Type B pancreatic cell (in vitro differentiated cells): ENCODE measurements at regions not wholly inside any gene's neighbourhood (a gene's known extent, or its start where the extent isn't known, plus 50 kb on each side); places are given as distances from the start of the nearest gene placed in this dataset.

ENCODE experiments used
- DNase-seq: peaks from one replicate; pipeline ENCODE4 v3.0.0; 2021; ENCODE audit warnings: mixed read lengths; ENCODE audit not compliant: unreplicated experiment; ENCODE audit errors: extremely low spot score
- H3K27ac Mint-ChIP-seq: 2 replicates; pipeline ENCODE4 v1.8.0; 2021; ENCODE audit warnings: mild to moderate bottlenecking, mixed read lengths
- H3K27me3 Mint-ChIP-seq: 2 replicates; pipeline ENCODE4 v1.8.0; 2021; ENCODE audit warnings: mixed read lengths
- H3K36me3 Mint-ChIP-seq: 2 replicates; pipeline ENCODE4 v1.8.0; 2021; ENCODE audit warnings: mixed read lengths
- H3K4me1 Mint-ChIP-seq: one replicate; pipeline ENCODE4 v1.8.0; 2021; ENCODE audit warnings: mixed read lengths; ENCODE audit not compliant: unreplicated experiment
- H3K4me3 Mint-ChIP-seq: 2 replicates; pipeline ENCODE4 v1.8.0; 2021; ENCODE audit warnings: mild to moderate bottlenecking, mixed read lengths
- H3K9me3 Mint-ChIP-seq: 2 replicates; pipeline ENCODE4 v1.8.0; 2021; ENCODE audit warnings: mixed read lengths
- TF ChIP-seq, protein P1 (sequence below): fragments of 200-600 bp; sonication (generic); conservative IDR thresholded peaks from 2 replicates; pipeline ENCODE4 v1.5.0; 2021; ENCODE audit warnings: antibody characterized with exemption, mild to moderate bottlenecking

DNA sequence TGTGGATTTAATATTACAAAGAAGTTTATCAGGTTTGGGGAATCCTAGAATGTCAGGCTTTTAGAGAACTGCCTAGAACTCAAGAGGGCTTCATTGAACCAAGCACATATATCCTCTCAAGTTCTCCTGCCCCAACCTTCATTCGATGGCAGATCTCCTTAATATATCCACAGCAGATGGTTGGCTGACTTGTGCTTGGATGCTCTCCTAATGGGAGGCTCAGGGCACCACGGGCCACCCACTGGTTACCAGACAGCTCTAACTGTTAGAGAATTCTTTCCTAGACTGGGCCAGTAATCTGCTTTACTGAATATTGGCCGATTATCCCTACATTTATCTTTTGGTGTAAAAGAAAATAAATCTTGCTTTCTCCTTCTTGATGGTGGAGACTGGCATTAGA, 87.2 kb upstream of the ATP8B1 start:
- H3K9me3 Mint-ChIP-seq = no peaks in the 10 kb centered on the region

DNA sequence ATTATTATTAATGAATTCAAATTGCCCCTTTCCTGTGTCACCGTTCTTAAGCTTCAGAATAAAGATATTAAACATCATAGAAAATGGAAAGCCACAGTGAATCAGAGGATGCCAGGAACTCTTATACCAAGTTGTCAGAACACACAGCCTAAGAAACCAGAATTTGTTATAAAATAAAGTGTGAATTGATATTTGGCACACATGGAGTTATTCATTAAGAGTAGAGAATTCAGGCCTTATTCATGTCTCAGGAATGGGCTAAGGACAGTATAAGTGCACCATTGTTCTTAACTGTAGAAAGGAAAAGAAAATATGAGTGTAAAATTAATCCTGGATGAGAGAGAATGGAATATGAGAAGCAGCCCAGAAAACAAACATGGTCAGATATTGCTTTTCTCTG, 86.7 kb upstream of the ATP8B1 start:
- Mint-ChIP-seq H3K4me1 (no peaks in the 10 kb centered on the region), H3K9me3 (no peaks in the 10 kb centered on the region), H3K27me3 (peaks cover 4% of the 10 kb centered on the region), H3K36me3 (no peaks in the 10 kb centered on the region), H3K4me3 (no peak overlapping the region), H3K27ac (no peak overlapping the region)
- no peak for DNase-seq
- TF ChIP-seq, protein P1, sequence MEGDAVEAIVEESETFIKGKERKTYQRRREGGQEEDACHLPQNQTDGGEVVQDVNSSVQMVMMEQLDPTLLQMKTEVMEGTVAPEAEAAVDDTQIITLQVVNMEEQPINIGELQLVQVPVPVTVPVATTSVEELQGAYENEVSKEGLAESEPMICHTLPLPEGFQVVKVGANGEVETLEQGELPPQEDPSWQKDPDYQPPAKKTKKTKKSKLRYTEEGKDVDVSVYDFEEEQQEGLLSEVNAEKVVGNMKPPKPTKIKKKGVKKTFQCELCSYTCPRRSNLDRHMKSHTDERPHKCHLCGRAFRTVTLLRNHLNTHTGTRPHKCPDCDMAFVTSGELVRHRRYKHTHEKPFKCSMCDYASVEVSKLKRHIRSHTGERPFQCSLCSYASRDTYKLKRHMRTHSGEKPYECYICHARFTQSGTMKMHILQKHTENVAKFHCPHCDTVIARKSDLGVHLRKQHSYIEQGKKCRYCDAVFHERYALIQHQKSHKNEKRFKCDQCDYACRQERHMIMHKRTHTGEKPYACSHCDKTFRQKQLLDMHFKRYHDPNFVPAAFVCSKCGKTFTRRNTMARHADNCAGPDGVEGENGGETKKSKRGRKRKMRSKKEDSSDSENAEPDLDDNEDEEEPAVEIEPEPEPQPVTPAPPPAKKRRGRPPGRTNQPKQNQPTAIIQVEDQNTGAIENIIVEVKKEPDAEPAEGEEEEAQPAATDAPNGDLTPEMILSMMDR = no peak

More for the DNA sequence above, 87.2 kb upstream of the ATP8B1 start:
- peaks cover 4% of the 10 kb centered on the region for H3K27me3 Mint-ChIP-seq
- no peak overlapping the region for H3K27ac Mint-ChIP-seq
- no peaks in the 10 kb centered on the region for H3K36me3 Mint-ChIP-seq
- no peaks in the 10 kb centered on the region for H3K4me1 Mint-ChIP-seq
- H3K4me3 Mint-ChIP-seq = no peak overlapping the region
- no peak for DNase-seq
- TF ChIP-seq, protein P1 = no peak

DNA sequence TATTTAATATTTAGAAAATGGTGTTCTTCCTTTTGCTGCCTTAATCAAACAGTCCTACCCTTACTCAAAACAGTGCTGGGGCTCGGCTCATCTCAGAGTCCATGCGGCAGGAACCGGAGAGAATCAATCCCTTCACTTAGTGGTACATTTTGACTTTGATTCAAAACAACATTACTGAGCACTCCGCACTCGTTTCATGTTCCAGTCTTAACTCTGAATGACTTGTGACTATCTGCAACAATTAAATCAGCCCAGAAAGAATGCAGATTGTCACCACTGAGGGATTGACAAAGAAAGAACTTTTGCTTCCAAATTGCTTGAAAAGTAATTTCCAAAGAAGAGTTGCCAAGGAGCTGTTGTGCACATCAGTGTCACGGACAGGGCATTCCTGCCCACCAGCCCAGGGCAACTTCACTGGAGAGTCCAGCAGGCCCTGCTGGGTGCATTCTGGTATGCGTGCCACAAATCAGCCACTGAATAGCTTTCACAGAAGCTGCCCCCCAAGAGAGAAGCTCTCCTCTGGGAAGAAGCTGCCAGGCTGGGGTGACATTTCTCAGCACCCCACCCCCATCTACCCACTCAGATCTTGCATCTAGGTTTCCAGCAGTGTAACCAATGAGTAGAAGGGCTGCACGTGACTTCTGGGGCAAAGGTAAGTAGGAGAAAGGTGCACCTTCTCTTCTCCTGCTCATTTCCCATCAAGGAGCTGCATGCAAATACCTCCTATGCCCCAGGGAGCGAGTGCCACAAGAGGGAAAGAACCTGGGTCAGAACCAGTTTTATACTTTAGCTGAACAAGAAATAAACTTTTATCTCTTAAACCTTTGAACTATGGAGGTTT, 84.6 kb upstream of the ATP8B1 start:
- Mint-ChIP-seq H3K36me3 (no peaks in the 10 kb centered on the region), H3K9me3 (no peaks in the 10 kb centered on the region), H3K4me1 (no peaks in the 10 kb centered on the region), H3K27me3 (peaks cover 4% of the 10 kb centered on the region), H3K27ac (no peak overlapping the region), H3K4me3 (no peak overlapping the region)
- DNase-seq = no peak
- TF ChIP-seq, protein P1 = no peak

DNA sequence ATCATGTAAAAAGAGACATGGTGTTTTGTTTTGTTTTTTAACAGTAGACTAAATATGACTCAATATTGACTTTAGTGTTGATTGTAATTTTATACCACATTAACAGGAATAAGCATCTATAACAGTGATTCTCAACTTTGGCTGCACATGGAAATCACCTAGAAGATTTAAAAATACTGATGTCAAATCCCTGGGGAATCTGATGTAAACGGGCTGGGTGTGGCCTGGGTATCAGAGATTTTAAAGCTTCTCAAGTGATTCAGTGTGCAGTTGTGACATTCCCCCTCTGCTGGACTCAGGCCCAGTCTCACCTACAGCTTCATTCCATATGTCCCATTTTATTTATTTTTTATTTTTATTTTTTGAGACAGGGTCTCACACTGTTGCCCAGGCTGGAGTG, 82.8 kb upstream of the ATP8B1 start:
- Mint-ChIP-seq H3K4me1 (peaks cover 4% of the 10 kb centered on the region), H3K27ac (no peak overlapping the region), H3K4me3 (no peak overlapping the region), H3K36me3 (no peaks in the 10 kb centered on the region), H3K9me3 (peaks cover 4% of the 10 kb centered on the region), H3K27me3 (no peaks in the 10 kb centered on the region)
- TF ChIP-seq, protein P1 = no peak
- DNase-seq = no peak

DNA sequence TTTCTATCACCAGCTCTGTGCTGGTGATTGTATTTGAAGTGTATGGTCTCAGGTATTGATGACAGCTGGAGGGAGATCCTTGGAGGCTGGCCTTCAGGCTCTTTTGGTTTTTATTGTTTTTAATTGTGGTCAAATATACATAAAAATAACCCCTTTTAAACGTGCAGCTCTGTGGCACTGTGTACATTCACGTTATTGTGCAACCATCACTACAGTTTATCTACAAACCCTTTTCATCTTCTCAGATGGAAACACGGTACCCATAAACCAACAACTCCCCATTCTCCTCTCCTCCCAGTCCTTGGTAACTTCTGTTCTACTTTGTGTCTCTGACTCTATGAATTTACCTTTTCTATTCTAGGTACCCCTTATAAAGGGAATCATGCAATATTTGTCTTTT, 79.3 kb upstream of the ATP8B1 start:
- Mint-ChIP-seq H3K36me3 (no peaks in the 10 kb centered on the region), H3K9me3 (peaks cover 13% of the 10 kb centered on the region), H3K4me1 (peaks cover 4% of the 10 kb centered on the region), H3K4me3 (no peak overlapping the region), H3K27ac (no peak overlapping the region), H3K27me3 (no peaks in the 10 kb centered on the region)
- no peak for DNase-seq
- TF ChIP-seq, protein P1 = no peak
